Colonic mucosa (tissue), 4 donors: ENCODE measurements at regions not wholly inside any gene's neighbourhood (a gene's known extent, or its start where the extent isn't known, plus 50 kb on each side); places are given as distances from the start of the nearest gene placed in this dataset.

Experiments used
- DNase-seq: peaks from one replicate; pipeline ENCODE4 v3.0.0-alpha.2; 2020
- H3K27ac ChIP-seq: fragments of 200-600 bp; one replicate; pipeline ENCODE4 v1.8.0; 2021
- H3K27me3 ChIP-seq: fragments of 200-600 bp; one replicate; pipeline ENCODE4 v1.8.0; 2021
- H3K36me3 ChIP-seq: fragments of 200-600 bp; one replicate; pipeline ENCODE4 v1.8.0; 2021
- H3K4me1 ChIP-seq: fragments of 200-600 bp; one replicate; pipeline ENCODE4 v1.8.0; 2021; ENCODE audit warnings: mild to moderate bottlenecking
- H3K4me3 ChIP-seq: fragments of 200-600 bp; one replicate; pipeline ENCODE4 v1.8.0; 2021
- H3K9ac ChIP-seq, 2 donors: one replicate each; pipeline ENCODE4 v1.7.0; 2013; ENCODE audit warnings: control low read depth in 2 of 2, low read depth in 2 of 2, low read length in 2 of 2
- H3K9me3 ChIP-seq: fragments of 200-600 bp; one replicate; pipeline ENCODE4 v1.8.0; 2021
- CTCF ChIP-seq: fragments of 200-600 bp; IDR thresholded peaks from one replicate; pipeline ENCODE4 v1.8.0; 2022; ENCODE audit warnings: antibody characterized with exemption, mild to moderate bottlenecking
- intact Hi-C: fragments of 100-400 bp; cut with DNase I; formaldehyde crosslinking; loops from one replicate; pipeline ENCODE4 v1.14.1; 2022
- donor health status: healthy.
- donor health status: DM: no; HTN: no; CAD: no.
- donor health status: DM: no; HTN: no; CAD: no.

GRCh38 chr15:88980498-88980897, 67.3 kb upstream of the MFGE8 start:
- Histone ChIP-seq H3K27ac (no peak overlapping the region), H3K4me3 (no peak overlapping the region), H3K9me3 (no peaks in the 10 kb centered on the region), H3K27me3 (no peaks in the 10 kb centered on the region), H3K36me3 (no peaks in the 10 kb centered on the region), H3K9ac (no peak overlapping the region), H3K4me1 (no peaks in the 10 kb centered on the region)
- DNase-seq: no peak
- intact Hi-C loops: no loop called here
- no peak for TF ChIP-seq CTCF

GRCh38 chr15:88981244-88982215, 68.4 kb upstream of the MFGE8 start:
- H3K36me3 ChIP-seq: no peaks in the 10 kb centered on the region
- no peaks in the 10 kb centered on the region for H3K27me3 ChIP-seq
- TF ChIP-seq CTCF: no peak
- no peaks in the 10 kb centered on the region for H3K9me3 ChIP-seq
- H3K4me1 ChIP-seq: no peaks in the 10 kb centered on the region
- H3K4me3 ChIP-seq: no peak overlapping the region
- H3K9ac ChIP-seq: no peak overlapping the region
- no peak overlapping the region for H3K27ac ChIP-seq
- intact Hi-C loops: no loop called here
- DNase-seq: no peak

GRCh38 chr15:88982304-88982945, 69.2 kb upstream of the MFGE8 start:
- H3K36me3 ChIP-seq: no peaks in the 10 kb centered on the region
- no peaks in the 10 kb centered on the region for H3K27me3 ChIP-seq
- H3K4me3 ChIP-seq: no peak overlapping the region
- intact Hi-C loops: no loop called here
- no peak for DNase-seq
- no peak overlapping the region for H3K27ac ChIP-seq
- no peaks in the 10 kb centered on the region for H3K4me1 ChIP-seq
- TF ChIP-seq CTCF: no peak
- no peaks in the 10 kb centered on the region for H3K9me3 ChIP-seq
- H3K9ac ChIP-seq: no peak overlapping the region

- Histone ChIP-seq H3K27me3 (no peaks in the 10 kb centered on the region), H3K9ac (no peak overlapping the region), H3K4me1 (no peaks in the 10 kb centered on the region), H3K4me3 (no peak overlapping the region), H3K9me3 (no peaks in the 10 kb centered on the region), H3K36me3 (no peaks in the 10 kb centered on the region), H3K27ac (no peak overlapping the region)
- intact Hi-C loops: no loop called here
- TF ChIP-seq CTCF: no peak
- no peak for DNase-seq
Measured at GRCh38 chr15:88982946-88983342, 69.8 kb upstream of the MFGE8 start.

- Histone ChIP-seq H3K4me3 (no peak overlapping the region), H3K9ac (no peak overlapping the region), H3K27me3 (no peaks in the 10 kb centered on the region), H3K36me3 (no peaks in the 10 kb centered on the region), H3K4me1 (no peaks in the 10 kb centered on the region), H3K9me3 (no peaks in the 10 kb centered on the region), H3K27ac (no peak overlapping the region)
- no peak for DNase-seq
- intact Hi-C loops: no loop called here
- TF ChIP-seq CTCF: no peak
Measured at GRCh38 chr15:88983861-88984429, 70.8 kb upstream of the MFGE8 start.
